Right atrium auricular region (tissue), 2 donors: ENCODE measurements at regions not wholly inside any gene's neighbourhood (a gene's known extent, or its start where the extent isn't known, plus 50 kb on each side); places are given as distances from the start of the nearest gene placed in this dataset.

Source experiments
- DNase-seq: peaks from one replicate; pipeline ENCODE4 v3.0.0-alpha.2; 2019; ENCODE audit warnings: low spot score
- H3K27ac ChIP-seq, 2 donors: fragments of 200-600 bp; sonication (generic); 1 replicate in 1 of 2; 2 replicates in 1 of 2; pipeline ENCODE4 v1.5.1; 2016 to 2019
- H3K27me3 ChIP-seq, 2 donors: fragments of 200-600 bp; sonication (generic); one replicate each; pipeline versions ENCODE4 v1.5.1 to v1.6.0; 2017 to 2019
- H3K36me3 ChIP-seq: fragments of 200-600 bp; sonication (generic); one replicate; pipeline ENCODE4 v1.5.1; 2016
- H3K4me1 ChIP-seq, 2 donors: fragments of 200-600 bp; sonication (generic); one replicate each; pipeline versions ENCODE4 v1.5.1 to v1.6.0; 2017 to 2019
- H3K4me3 ChIP-seq, 2 donors: fragments of 200-600 bp; sonication (generic); 1 replicate in 1 of 2; 2 replicates in 1 of 2; pipeline ENCODE4 v1.5.1; 2017 to 2019; ENCODE audit warnings: mild to moderate bottlenecking in 1 of 2, moderate library complexity in 1 of 2
- H3K9me3 ChIP-seq, 2 donors: fragments of 200-600 bp; sonication (generic); one replicate each; pipeline ENCODE4 v1.5.1; 2019
- TF ChIP-seq, protein P1 (sequence below), 2 donors: fragments of 200-600 bp; sonication (generic); IDR thresholded peaks; one replicate each; pipeline ENCODE4 v1.5.1; 2019; ENCODE audit warnings: antibody characterized with exemption in 2 of 2

GRCh38 chr6:91415031-91415605 is 828.2 kb upstream of the MAP3K7 start:
- Histone ChIP-seq H3K27me3 (no peaks in the 10 kb centered on the region), H3K9me3 (peaks cover 0 to 16% of the 10 kb centered on the region in 2 donors), H3K4me1 (no peaks in the 10 kb centered on the region), H3K4me3 (no peak overlapping the region), H3K27ac (no peak overlapping the region), H3K36me3 (no peaks in the 10 kb centered on the region)
- no peak for DNase-seq
- TF ChIP-seq, protein P1, sequence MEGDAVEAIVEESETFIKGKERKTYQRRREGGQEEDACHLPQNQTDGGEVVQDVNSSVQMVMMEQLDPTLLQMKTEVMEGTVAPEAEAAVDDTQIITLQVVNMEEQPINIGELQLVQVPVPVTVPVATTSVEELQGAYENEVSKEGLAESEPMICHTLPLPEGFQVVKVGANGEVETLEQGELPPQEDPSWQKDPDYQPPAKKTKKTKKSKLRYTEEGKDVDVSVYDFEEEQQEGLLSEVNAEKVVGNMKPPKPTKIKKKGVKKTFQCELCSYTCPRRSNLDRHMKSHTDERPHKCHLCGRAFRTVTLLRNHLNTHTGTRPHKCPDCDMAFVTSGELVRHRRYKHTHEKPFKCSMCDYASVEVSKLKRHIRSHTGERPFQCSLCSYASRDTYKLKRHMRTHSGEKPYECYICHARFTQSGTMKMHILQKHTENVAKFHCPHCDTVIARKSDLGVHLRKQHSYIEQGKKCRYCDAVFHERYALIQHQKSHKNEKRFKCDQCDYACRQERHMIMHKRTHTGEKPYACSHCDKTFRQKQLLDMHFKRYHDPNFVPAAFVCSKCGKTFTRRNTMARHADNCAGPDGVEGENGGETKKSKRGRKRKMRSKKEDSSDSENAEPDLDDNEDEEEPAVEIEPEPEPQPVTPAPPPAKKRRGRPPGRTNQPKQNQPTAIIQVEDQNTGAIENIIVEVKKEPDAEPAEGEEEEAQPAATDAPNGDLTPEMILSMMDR (IDR thresholded peaks at IDR 0.05): no peak

- TF ChIP-seq, protein P1 (IDR thresholded peaks at IDR 0.05): no peak
- DNase-seq: no peak
- no peak overlapping the region for H3K27ac ChIP-seq
- peaks cover 0 to 11% of the 10 kb centered on the region in 2 donors for H3K9me3 ChIP-seq
- H3K4me1 ChIP-seq: no peaks in the 10 kb centered on the region
- no peaks in the 10 kb centered on the region for H3K27me3 ChIP-seq
- H3K4me3 ChIP-seq: no peak overlapping the region
- no peaks in the 10 kb centered on the region for H3K36me3 ChIP-seq
Measured at GRCh38 chr6:91412532-91412931, 825.7 kb upstream of the MAP3K7 start.

DNA sequence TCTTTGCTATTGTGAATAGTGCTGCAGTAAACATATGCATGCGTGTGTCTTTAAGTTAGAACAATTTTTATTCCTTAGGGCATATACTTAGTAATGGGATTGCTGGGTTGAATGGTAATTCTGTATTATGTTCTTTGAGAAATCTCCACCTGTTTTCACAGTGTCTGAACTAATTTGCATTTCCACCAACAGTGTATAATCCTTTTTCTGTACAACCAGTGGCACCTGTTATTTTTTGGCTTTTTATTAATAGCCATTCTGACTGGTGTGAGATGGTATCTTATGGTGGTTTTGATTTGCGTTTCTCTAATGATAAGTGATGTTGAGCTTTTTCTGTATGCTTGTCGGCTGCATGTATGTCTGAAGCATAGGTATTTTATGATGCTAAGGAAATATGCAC is 820.8 kb upstream of the MAP3K7 start:
- Histone ChIP-seq H3K27ac (no peak overlapping the region), H3K4me1 (no peaks in the 10 kb centered on the region), H3K36me3 (no peaks in the 10 kb centered on the region), H3K9me3 (peaks cover 0 to 11% of the 10 kb centered on the region in 2 donors), H3K4me3 (no peak overlapping the region), H3K27me3 (no peaks in the 10 kb centered on the region)
- DNase-seq: no peak
- TF ChIP-seq, protein P1 (IDR thresholded peaks at IDR 0.05): no peak

DNA sequence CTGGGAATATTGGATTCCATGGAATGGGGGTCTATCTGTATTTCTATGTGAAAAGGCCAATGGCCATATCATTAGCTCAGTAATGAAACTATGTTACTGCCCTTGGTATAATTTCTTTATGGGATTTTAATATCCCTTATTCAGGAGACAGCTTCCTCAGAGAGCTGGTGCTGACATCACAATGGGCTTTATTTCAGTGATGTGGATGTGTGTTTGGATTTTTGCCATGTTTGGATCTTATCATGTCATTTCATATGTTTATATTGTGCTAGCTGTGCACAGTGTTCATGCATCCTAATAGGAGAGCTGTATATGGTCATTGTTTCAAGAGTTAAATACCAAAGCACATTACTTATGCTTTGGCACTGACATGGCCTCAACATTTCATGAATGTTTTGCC is 806.1 kb upstream of the MAP3K7 start:
- Histone ChIP-seq H3K27ac (no peak overlapping the region), H3K4me3 (no peak overlapping the region), H3K27me3 (no peaks in the 10 kb centered on the region), H3K36me3 (no peaks in the 10 kb centered on the region), H3K4me1 (no peaks in the 10 kb centered on the region), H3K9me3 (peaks cover 0 to 19% of the 10 kb centered on the region in 2 donors)
- no peak for DNase-seq
- TF ChIP-seq, protein P1 (IDR thresholded peaks at IDR 0.05): no peak

- no peaks in the 10 kb centered on the region for H3K4me1 ChIP-seq
- no peaks in the 10 kb centered on the region for H3K27me3 ChIP-seq
- no peak overlapping the region for H3K27ac ChIP-seq
- peaks cover 0 to 15% of the 10 kb centered on the region in 2 donors for H3K9me3 ChIP-seq
- no peak for DNase-seq
- no peaks in the 10 kb centered on the region for H3K36me3 ChIP-seq
- no peak overlapping the region for H3K4me3 ChIP-seq
- TF ChIP-seq, protein P1 (IDR thresholded peaks at IDR 0.05): no peak
Measured at GRCh38 chr6:91387290-91388059, 800.6 kb upstream of the MAP3K7 start.
